ENCODE measurements at regions not wholly inside any gene's neighbourhood (a gene's known extent, or its start where the extent isn't known, plus 50 kb on each side); places are given as distances from the start of the nearest gene placed in this dataset.

- Histone ChIP-seq H3K9me3 (ENCODE audit: low read depth, low read length, poor library complexity, severe bottlenecking) (no peaks in the 10 kb centered on the region), H3K27me3 (replicated peaks; ENCODE audit: insufficient read depth, low read depth, low read length, poor library complexity) (no peaks in the 10 kb centered on the region), H3K36me3 (ENCODE audit: insufficient read depth, low read length, poor library complexity, severe bottlenecking) (no peaks in the 10 kb centered on the region), H3K4me3 (ENCODE audit: low read depth, low read length, poor library complexity, severe bottlenecking) (no peak overlapping the region), H3K4me1 (ENCODE audit: insufficient read depth, low read length, poor library complexity, severe bottlenecking) (no peaks in the 10 kb centered on the region), H3K27ac (ENCODE audit: low read depth, low read length, poor library complexity, severe bottlenecking) (no peak overlapping the region)
- DNase-seq (ENCODE audit: low spot score), result no peak
- no peak for TF ChIP-seq EZH2 (IDR thresholded peaks at IDR 0.05; ENCODE audit: borderline replicate concordance, low read depth, low read length, poor library complexity, severe bottlenecking)
- TF ChIP-seq CTCF (conservative IDR thresholded peaks at IDR 0.05; ENCODE audit: low read depth, low read length), result no peak
- intact Hi-C loops (cut with micrococcal nuclease; ENCODE audit: unreplicated experiment), result no loop called here
- POLR2A ChIA-PET (ENCODE audit: low non-redundant PET), result no interaction called here
- CTCF ChIA-PET, result no interaction called here
- no TSS peak for BruUV-seq (replicated peaks)
Measured at GRCh38 chr9:81776834-81777233, 87.5 kb upstream of the TLE1 start.

GRCh38 chr9:81777482-81777881, 88.1 kb upstream of the TLE1 start:
- BruUV-seq (replicated peaks), result no TSS peak
- no peaks in the 10 kb centered on the region for H3K4me1 ChIP-seq (ENCODE audit: insufficient read depth, low read length, poor library complexity, severe bottlenecking)
- H3K27ac ChIP-seq (ENCODE audit: low read depth, low read length, poor library complexity, severe bottlenecking), result no peak overlapping the region
- no peak for DNase-seq (ENCODE audit: low spot score)
- H3K36me3 ChIP-seq (ENCODE audit: insufficient read depth, low read length, poor library complexity, severe bottlenecking), result no peaks in the 10 kb centered on the region
- no peaks in the 10 kb centered on the region for H3K27me3 ChIP-seq (replicated peaks; ENCODE audit: insufficient read depth, low read depth, low read length, poor library complexity)
- H3K9me3 ChIP-seq (ENCODE audit: low read depth, low read length, poor library complexity, severe bottlenecking), result no peaks in the 10 kb centered on the region
- no peak overlapping the region for H3K4me3 ChIP-seq (ENCODE audit: low read depth, low read length, poor library complexity, severe bottlenecking)
- ChIA-PET CTCF (no interaction called here), POLR2A (ENCODE audit: low non-redundant PET) (no interaction called here)
- TF ChIP-seq EZH2 (IDR thresholded peaks at IDR 0.05; ENCODE audit: borderline replicate concordance, low read depth, low read length, poor library complexity, severe bottlenecking), result no peak
- TF ChIP-seq CTCF (conservative IDR thresholded peaks at IDR 0.05; ENCODE audit: low read depth, low read length), result no peak
- intact Hi-C loops (cut with micrococcal nuclease; ENCODE audit: unreplicated experiment), result no loop called here

GRCh38 chr9:81782313-81782995, 93.1 kb upstream of the TLE1 start:
- Histone ChIP-seq H3K27me3 (replicated peaks; ENCODE audit: insufficient read depth, low read depth, low read length, poor library complexity) (no peaks in the 10 kb centered on the region), H3K9me3 (ENCODE audit: low read depth, low read length, poor library complexity, severe bottlenecking) (no peaks in the 10 kb centered on the region), H3K4me3 (ENCODE audit: low read depth, low read length, poor library complexity, severe bottlenecking) (no peak overlapping the region), H3K27ac (ENCODE audit: low read depth, low read length, poor library complexity, severe bottlenecking) (no peak overlapping the region), H3K36me3 (ENCODE audit: insufficient read depth, low read length, poor library complexity, severe bottlenecking) (no peaks in the 10 kb centered on the region), H3K4me1 (ENCODE audit: insufficient read depth, low read length, poor library complexity, severe bottlenecking) (no peaks in the 10 kb centered on the region)
- no peak for DNase-seq (ENCODE audit: low spot score)
- TF ChIP-seq EZH2 (IDR thresholded peaks at IDR 0.05; ENCODE audit: borderline replicate concordance, low read depth, low read length, poor library complexity, severe bottlenecking) (no peak), CTCF (conservative IDR thresholded peaks at IDR 0.05; ENCODE audit: low read depth, low read length) (no peak)
- BruUV-seq (replicated peaks), result no TSS peak
- CTCF ChIA-PET, result no interaction called here
- POLR2A ChIA-PET (ENCODE audit: low non-redundant PET), result no interaction called here
- intact Hi-C loops (cut with micrococcal nuclease; ENCODE audit: unreplicated experiment), result no loop called here
